PC-9 (cell line): ENCODE measurements at regions not wholly inside any gene's neighbourhood (a gene's known extent, or its start where the extent isn't known, plus 50 kb on each side); places are given as distances from the start of the nearest gene placed in this dataset.

Experiments used
- EZH2 ChIP-seq: fragments of 200-600 bp; sonication (generic); IDR thresholded peaks from 2 replicates; pipeline ENCODE4 v1.8.0; 2017; ENCODE audit warnings: antibody characterized with exemption, low read depth
- TF ChIP-seq, protein P1 (sequence below): fragments of 200-600 bp; sonication (generic); conservative IDR thresholded peaks from 2 replicates; pipeline ENCODE4 v1.6.1; 2017; ENCODE audit warnings: mixed run types, antibody characterized with exemption, mild to moderate bottlenecking, moderate library complexity

DNA sequence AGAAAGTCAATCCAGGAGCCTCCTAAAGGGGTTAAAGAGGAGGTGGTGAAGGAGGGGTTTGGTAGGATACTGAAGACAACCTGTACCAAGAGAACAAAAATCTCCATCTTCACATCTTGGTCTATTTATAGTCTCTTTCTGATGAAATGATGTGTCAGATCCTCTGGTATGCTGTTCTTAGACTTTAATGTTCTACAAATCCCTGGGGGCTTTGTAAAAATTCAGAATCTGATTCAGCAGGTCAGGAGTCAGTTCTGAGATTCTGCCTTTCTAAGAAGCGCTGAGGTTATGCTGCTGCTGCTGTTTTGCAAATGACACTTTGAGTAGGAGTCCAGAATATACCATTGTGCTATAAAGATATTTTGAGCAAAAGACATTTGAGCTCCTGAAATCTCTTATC is 172.9 kb upstream of the GLRA2 start:
- TF ChIP-seq, protein P1, sequence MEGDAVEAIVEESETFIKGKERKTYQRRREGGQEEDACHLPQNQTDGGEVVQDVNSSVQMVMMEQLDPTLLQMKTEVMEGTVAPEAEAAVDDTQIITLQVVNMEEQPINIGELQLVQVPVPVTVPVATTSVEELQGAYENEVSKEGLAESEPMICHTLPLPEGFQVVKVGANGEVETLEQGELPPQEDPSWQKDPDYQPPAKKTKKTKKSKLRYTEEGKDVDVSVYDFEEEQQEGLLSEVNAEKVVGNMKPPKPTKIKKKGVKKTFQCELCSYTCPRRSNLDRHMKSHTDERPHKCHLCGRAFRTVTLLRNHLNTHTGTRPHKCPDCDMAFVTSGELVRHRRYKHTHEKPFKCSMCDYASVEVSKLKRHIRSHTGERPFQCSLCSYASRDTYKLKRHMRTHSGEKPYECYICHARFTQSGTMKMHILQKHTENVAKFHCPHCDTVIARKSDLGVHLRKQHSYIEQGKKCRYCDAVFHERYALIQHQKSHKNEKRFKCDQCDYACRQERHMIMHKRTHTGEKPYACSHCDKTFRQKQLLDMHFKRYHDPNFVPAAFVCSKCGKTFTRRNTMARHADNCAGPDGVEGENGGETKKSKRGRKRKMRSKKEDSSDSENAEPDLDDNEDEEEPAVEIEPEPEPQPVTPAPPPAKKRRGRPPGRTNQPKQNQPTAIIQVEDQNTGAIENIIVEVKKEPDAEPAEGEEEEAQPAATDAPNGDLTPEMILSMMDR, result no peak
- TF ChIP-seq EZH2, result no peak
